GM12878 (cell line): ENCODE measurements at regions not wholly inside any gene's neighbourhood (a gene's known extent, or its start where the extent isn't known, plus 50 kb on each side); places are given as distances from the start of the nearest gene placed in this dataset.

Experiments used
- ATAC-seq: fragments of 200-7000 bp; cut with Tn5 transposase; 3 replicates; pipeline ENCODE4 v1.9.1; 2020; ENCODE audit warnings: mild to moderate bottlenecking, moderate library complexity
- BruUV-seq: library from RNA; stranded (reverse); fragments of 400-500 nt; replicated peaks from 2 replicates; lab custom pipeline; 2021; lab: Mats Ljungman, UMichigan
- CTCF ChIA-PET: fragments of 300-600 bp; sonication (Branson Sonifier 250); formaldehyde crosslinking; extraction: SDS; loops from one replicate; lab custom pipeline; 2021; ENCODE audit warnings: inconsistent platforms; lab: Yijun Ruan, JAX
- POLR2A ChIA-PET: fragments of 350-600 bp; formaldehyde crosslinking; extraction: SDS; loops from one replicate; lab custom pipeline; 2021; ENCODE audit warnings: inconsistent platforms; lab: Charles Lee
- RAD21 ChIA-PET: fragments of 300-600 bp; sonication (Branson Sonifier 250); formaldehyde crosslinking; loops from one replicate; lab custom pipeline; 2023; ENCODE audit warnings: antibody characterized with exemption; ENCODE audit not compliant: unreplicated experiment; lab: Charles Lee
- SMC1A ChIA-PET: fragments of 300-600 bp; sonication (Branson Sonifier 250); formaldehyde crosslinking; loops from one replicate; lab custom pipeline; 2023; ENCODE audit not compliant: unreplicated experiment, uncharacterized antibody; lab: Charles Lee
- DNase-seq: peaks from one replicate; pipeline ENCODE4 v3.0.0-alpha.2; 2011; ENCODE audit warnings: low read depth, low spot score
- FAIRE-seq: peaks from 3 replicates; lab custom pipeline; 2011; peaks lifted over from hg19 to GRCh38; lab: Jason Lieb, UNC
- H2AFZ ChIP-seq: 2 replicates; pipeline ENCODE4 v1.6.0; 2011; ENCODE audit warnings: low read depth, low read length, control low read depth; ENCODE audit not compliant: control insufficient read depth
- H3K27ac ChIP-seq: 2 replicates; pipeline ENCODE4 v1.5.1; 2011; ENCODE audit warnings: control low read depth; ENCODE audit not compliant: control insufficient read depth, insufficient read depth
- H3K27me3 ChIP-seq, 2 experiments: replicated peaks in 1 of 2; 2 replicates each; pipeline versions ENCODE4 v1.6.0 to v1.6.1; 2011; ENCODE audit warnings: low read length in 1 of 2; ENCODE audit not compliant: control insufficient read depth in 2 of 2, insufficient read depth in 2 of 2
- H3K36me3 ChIP-seq, 2 experiments: 2 replicates each; pipeline ENCODE4 v1.5.1; 2011; ENCODE audit warnings: low read length in 1 of 2; ENCODE audit not compliant: control insufficient read depth in 2 of 2, insufficient read depth in 2 of 2
- H3K4me1 ChIP-seq: 2 replicates; pipeline ENCODE4 v1.6.1; 2011; ENCODE audit warnings: mild to moderate bottlenecking, low read length, moderate library complexity, mixed read lengths; ENCODE audit not compliant: control insufficient read depth, insufficient read depth
- H3K4me2 ChIP-seq: 2 replicates; pipeline ENCODE4 v1.6.0; 2011; ENCODE audit warnings: control low read depth; ENCODE audit not compliant: control insufficient read depth, insufficient read depth
- H3K4me3 ChIP-seq: fragments of 200-600 bp; sonication (generic); 2 replicates; pipeline ENCODE4 v1.5.1; 2016
- H3K79me2 ChIP-seq: 2 replicates; pipeline ENCODE4 v1.6.0; 2011; ENCODE audit warnings: low read length; ENCODE audit not compliant: control insufficient read depth, insufficient read depth
- H3K9ac ChIP-seq: 2 replicates; pipeline ENCODE4 v1.8.0; 2011; ENCODE audit warnings: low read length, control low read depth, mixed read lengths; ENCODE audit not compliant: control insufficient read depth, insufficient read depth
- H3K9me3 ChIP-seq: replicated peaks from 3 replicates; pipeline ENCODE4 v1.5.1; 2011; ENCODE audit warnings: mild to moderate bottlenecking, low read length; ENCODE audit not compliant: control insufficient read depth, insufficient read depth
- H4K20me1 ChIP-seq: 2 replicates; pipeline ENCODE4 v1.6.0; 2011; ENCODE audit not compliant: control insufficient read depth, insufficient read depth
- CREB1 ChIP-seq: IDR thresholded peaks from 2 replicates; pipeline ENCODE4 v1.6.1; 2012; ENCODE audit warnings: low read depth, mild to moderate bottlenecking, inconsistent platforms
- ESRRA ChIP-seq: IDR thresholded peaks from 2 replicates; pipeline ENCODE4 v1.6.1; 2012; ENCODE audit warnings: mild to moderate bottlenecking, low read length, improper control_type of control experiment
- HDAC2 ChIP-seq: fragments of 200-600 bp; sonication (generic); IDR thresholded peaks from 2 replicates; pipeline ENCODE4 v1.6.1; 2017
- IRF5 ChIP-seq: fragments of 450-650 bp; IDR thresholded peaks from 2 replicates; pipeline ENCODE4 v1.6.1; 2017; ENCODE audit warnings: borderline replicate concordance
- MTA2 ChIP-seq: fragments of 450-650 bp; IDR thresholded peaks from 2 replicates; pipeline ENCODE4 v1.6.1; 2016; ENCODE audit warnings: low read depth, mild to moderate bottlenecking, moderate library complexity
- SMAD5 ChIP-seq: IDR thresholded peaks from 2 replicates; pipeline ENCODE4 v1.6.1; 2016; ENCODE audit warnings: antibody characterized with exemption, low read depth
- SREBF2 ChIP-seq: IDR thresholded peaks from 2 replicates; pipeline ENCODE4 v1.6.1; 2012; ENCODE audit warnings: mild to moderate bottlenecking, low read length
- TCF3 ChIP-seq: IDR thresholded peaks from 2 replicates; pipeline ENCODE4 v1.6.1; 2012; ENCODE audit warnings: low read depth, mild to moderate bottlenecking, low read length, borderline replicate concordance; ENCODE audit not compliant: insufficient read depth
- USF1 ChIP-seq: IDR thresholded peaks from 2 replicates; pipeline ENCODE4 v1.6.1; 2011; ENCODE audit warnings: borderline replicate concordance, low read depth, mild to moderate bottlenecking, moderate library complexity, mixed read lengths, low read length; ENCODE audit not compliant: insufficient read depth; ENCODE audit errors: extremely low read length
- YBX1 ChIP-seq: fragments of 450-650 bp; IDR thresholded peaks from 2 replicates; pipeline ENCODE4 v1.6.1; 2016; ENCODE audit warnings: antibody characterized with exemption
- YY1 ChIP-seq: IDR thresholded peaks from 2 replicates; pipeline ENCODE4 v1.6.1; 2011; ENCODE audit warnings: low read depth, mild to moderate bottlenecking, low read length
- ZBTB40 ChIP-seq: fragments of 450-650 bp; IDR thresholded peaks from 2 replicates; pipeline ENCODE4 v1.6.1; 2016; ENCODE audit warnings: mild to moderate bottlenecking, moderate library complexity, borderline replicate concordance
- ZNF24 ChIP-seq: fragments of 450-650 bp; IDR thresholded peaks from 2 replicates; pipeline ENCODE4 v1.6.1; 2017; ENCODE audit warnings: antibody characterized with exemption, mild to moderate bottlenecking
- WGBS: methylation state at CpG from one replicate; pipeline ENCODE4 v1.1.6; 2016; ENCODE audit warnings: low lambda C conversion rate; ENCODE audit not compliant: insufficient replicate concordance, insufficient coverage; ENCODE audit errors: missing lambda C conversion rate; 5-methylcytosine and 5-hydroxymethylcytosine counted together
- in situ Hi-C: fragments of 300-500 bp; cut with MboI; formaldehyde crosslinking; loops from 9 replicates; pipeline ENCODE4 v1.14.3; 2018; ENCODE audit warnings: mixed read lengths
- intact Hi-C: fragments of 100-400 bp; cut with micrococcal nuclease; formaldehyde crosslinking; loops from one replicate; pipeline ENCODE4 v1.14.2; 2022; ENCODE audit not compliant: unreplicated experiment

GRCh38 chr10:130351466-130352290 lies 215.5 kb downstream of the GLRX3 start (continued):
- TF ChIP-seq ZBTB40 (no peak), MTA2 (no peak), SMAD5 (no peak), HDAC2 (no peak), YBX1 (no peak), SREBF2 (no peak), CREB1 (no peak)

GRCh38 chr10:130352291-130352645 lies 216.1 kb downstream of the GLRX3 start:
- FAIRE-seq, result no peak
- Histone ChIP-seq H3K79me2 (no peaks in the 10 kb centered on the region), H3K9ac (no peak overlapping the region), H2AFZ (no peak overlapping the region), H3K27me3 (no peaks in the 10 kb centered on the region), H3K36me3 (no peaks in the 10 kb centered on the region), H3K9me3 (no peaks in the 10 kb centered on the region), H4K20me1 (no peaks in the 10 kb centered on the region), H3K4me1 (no peaks in the 10 kb centered on the region), H3K27ac (no peak overlapping the region), H3K4me3 (no peak overlapping the region), H3K4me2 (no peak overlapping the region)
- CTCF ChIA-PET, result no interaction called here
- POLR2A ChIA-PET, result no interaction called here
- WGBS, result 27% methylated on average over 9 of the region's 9 CpGs
- no peak for DNase-seq
- RAD21 ChIA-PET, result no interaction called here
- in situ Hi-C loops, result no loop called here
- ATAC-seq, result no peak
- intact Hi-C loops, result no loop called here
- SMC1A ChIA-PET, result no interaction called here
- BruUV-seq, result no TSS peak
- TF ChIP-seq ZBTB40, result no peak
- no peak for TF ChIP-seq IRF5
- no peak for TF ChIP-seq TCF3
- TF ChIP-seq MTA2, result no peak
- TF ChIP-seq ESRRA, result no peak
- no peak for TF ChIP-seq YY1
- no peak for TF ChIP-seq USF1
- no peak for TF ChIP-seq ZNF24
